ENCODE measurements at regions not wholly inside any gene's neighbourhood (a gene's known extent, or its start where the extent isn't known, plus 50 kb on each side); places are given as distances from the start of the nearest gene placed in this dataset.

DNA sequence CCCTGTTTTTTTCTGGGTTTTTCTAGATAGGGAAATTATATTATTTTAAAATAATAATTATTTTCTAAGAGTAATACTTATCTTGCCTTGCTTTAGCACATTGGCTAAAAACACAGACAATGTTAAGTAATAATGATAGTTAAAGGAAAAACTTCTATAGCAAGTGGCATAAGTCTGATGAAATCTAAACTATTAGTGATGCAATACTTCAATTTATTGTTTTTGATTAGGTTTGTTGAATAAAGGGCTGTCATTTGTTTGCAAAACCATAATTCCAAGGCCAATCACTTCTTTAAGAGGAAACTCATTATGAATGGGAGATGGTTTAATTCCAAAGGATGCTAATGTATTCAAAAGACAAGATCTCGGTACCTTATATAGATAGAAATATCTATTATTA lies 293.8 kb upstream of the FBXL7 start:
- DNase-seq (ENCODE audit: low read depth), result no peak

DNA sequence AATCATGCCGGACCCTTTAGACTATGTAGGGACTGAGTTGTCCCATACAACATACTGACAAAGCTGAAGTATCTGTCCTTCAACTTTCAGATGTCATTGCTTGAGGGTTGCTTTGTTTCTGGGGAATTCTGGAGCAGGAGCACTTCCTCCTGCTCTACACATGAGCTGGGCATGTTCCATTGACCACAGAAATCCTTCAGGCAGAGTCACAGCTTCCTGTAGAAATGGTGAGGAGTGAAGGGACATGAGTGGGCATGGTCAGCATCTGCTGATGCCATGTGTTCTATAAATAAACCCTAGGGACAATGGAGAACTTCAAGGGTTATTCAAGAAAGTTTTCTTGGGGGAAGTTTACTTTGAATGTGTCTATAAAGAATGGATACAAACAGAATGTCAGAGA lies 296.6 kb upstream of the FBXL7 start:
- DNase-seq (ENCODE audit: low read depth), result no peak

DNA sequence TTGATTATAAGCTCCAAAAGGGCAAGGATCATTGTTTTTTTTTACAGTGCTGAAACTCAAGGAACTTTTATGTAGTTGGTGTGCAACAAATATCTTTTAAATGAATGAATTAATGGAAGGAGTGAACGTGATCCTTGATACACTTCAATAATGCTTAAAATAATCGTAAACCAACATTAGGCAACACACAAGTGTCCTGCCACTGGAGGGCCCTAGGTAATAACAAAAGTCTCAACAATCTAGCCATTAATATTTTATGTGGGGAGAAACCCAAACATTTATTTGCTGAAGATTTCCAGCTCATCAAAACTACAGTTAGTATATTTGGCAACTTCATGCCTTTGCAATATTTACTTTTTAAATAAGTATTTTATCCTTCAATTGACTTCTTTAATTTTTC lies 309.0 kb upstream of the FBXL7 start:
- DNase-seq (ENCODE audit: low read depth), result no peak

DNA sequence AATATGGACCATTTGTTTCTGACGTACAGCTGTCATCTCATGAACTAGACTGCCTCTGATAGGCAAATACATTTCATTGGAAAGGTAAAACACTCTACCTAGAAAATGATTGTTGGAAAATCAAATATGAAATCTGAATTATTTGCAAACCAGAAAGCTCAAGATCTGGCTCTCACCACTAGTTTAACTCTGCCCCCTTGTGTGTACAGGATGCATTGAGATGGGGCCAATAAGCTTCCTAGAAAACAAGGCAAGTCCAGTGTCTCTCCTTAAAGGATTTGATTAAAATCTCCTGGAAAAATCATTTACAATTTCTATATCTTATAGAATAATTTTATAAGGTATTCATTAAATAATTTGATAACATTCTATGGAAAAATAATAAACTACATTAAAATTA lies 311.9 kb upstream of the ANKH start:
- DNase-seq (ENCODE audit: low read depth), result no peak

DNA sequence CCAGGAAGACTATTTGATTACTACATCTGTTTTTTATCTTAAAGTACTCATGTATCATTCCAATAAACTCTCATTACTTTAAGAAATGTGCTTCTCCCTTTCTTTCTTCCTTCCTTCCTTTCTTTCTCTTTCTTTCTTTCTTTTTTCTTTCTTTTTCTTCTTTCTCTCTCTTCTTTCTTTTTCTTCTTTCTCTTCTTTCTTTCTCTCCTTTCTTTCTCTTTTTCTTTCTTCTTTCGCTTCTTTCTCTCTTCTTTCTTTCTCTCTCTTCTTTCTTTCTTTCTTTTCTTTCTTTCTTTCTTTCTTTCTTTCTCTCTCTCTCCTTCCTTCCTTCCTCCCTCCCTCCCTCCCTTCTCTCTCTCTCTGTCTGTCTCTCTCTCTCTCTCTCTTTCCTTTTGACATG lies 298.6 kb upstream of the ANKH start:
- no peak for DNase-seq (ENCODE audit: low read depth)

DNA sequence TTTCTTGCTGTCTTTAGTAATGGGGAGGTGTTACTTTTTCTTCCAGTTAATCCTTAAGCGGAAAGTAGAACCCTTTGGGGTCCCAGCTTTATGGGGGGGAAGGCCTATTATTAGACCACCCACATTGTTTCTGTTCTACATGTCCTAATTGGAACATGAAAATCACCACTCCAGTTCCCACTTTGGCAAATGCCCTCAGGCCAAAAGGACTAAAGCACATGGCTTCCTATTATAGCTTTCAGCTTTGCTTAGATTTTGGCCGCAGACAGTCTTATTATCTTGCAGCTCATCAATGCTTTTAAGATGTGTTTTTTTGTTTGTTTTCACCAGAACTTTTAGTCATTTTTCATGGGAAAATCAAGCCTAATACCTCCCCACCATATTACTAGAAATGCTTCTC lies 296.8 kb upstream of the ANKH start:
- no peak for DNase-seq (ENCODE audit: low read depth)

DNA sequence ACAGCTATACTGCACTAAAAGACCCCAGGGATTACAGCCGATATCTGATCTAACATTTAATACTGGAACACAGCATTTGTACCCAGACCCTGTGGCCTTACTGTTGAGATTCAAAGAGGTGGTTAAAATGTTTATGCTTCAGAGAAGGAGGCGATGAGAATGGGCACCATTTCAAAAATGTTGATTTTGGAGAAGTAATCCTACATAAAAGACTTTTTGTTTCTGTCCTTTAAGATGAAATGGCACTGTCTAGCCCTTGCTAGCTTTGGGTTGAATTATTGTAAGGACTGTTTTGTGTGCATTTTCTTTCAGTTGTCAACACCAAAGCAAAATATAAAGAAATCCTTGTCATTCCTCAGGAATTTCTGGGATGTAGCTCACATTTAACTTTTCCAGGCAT lies 288.5 kb upstream of the ANKH start:
- DNase-seq (ENCODE audit: low read depth), result no peak

DNA sequence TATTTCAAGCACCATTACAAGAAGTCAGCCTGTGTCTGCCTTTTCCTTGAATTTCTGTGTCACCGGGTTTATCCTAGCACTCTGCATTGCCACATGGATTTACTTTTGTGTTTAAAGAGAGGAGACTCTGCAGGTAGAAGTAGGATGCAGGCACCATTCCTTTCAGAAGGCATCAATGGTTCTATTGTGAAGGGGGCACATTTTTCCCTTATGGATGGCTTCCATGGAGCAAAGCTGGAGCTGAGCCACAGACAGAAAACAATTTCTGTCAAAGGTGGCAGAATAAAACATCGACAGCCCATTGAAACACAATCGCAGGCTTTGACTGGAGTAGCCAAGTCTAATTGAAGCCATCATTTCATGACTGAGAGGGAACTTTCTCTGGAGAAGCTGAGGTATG lies 288.0 kb upstream of the ANKH start:
- no peak for DNase-seq (ENCODE audit: low read depth)

DNA sequence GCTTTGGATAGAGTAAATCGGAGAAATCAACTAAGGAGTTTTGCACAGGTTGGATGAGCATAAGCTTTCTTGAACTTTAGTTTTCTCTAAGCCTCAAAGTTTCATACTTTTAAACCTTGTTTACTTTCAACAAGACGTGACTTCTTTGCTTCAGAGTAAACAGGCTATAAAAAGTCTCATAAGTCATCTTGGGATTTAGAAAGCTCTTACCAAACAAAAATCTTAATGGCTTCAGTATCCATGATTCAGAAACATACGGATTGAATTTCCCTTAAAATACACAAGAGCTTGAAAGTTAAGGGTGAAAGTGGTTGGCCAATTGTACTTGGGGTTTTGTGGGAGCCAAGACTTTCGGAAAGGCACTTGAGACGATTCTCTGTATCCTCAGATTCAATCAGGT lies 270.9 kb upstream of the ANKH start:
- no peak for DNase-seq (ENCODE audit: low read depth)

DNA sequence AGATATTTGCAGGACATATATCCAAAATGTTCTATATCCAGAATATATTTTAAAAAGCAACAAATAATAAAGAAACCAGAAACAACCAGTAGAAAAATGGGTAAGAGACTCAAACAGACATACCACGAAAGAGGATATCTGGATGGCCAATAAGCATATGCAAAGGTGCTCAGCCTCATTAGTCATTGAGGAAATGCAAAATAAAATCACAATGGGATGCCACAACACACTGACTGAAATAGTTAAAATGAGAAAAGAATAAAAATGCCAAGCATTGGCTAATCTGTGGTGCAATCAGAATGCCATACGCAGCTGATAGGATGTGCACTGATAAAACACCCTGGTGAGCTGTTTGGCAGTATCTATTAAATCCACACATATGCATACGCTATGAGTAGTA lies 265.8 kb upstream of the ANKH start:
- DNase-seq (ENCODE audit: low read depth), result no peak

DNA sequence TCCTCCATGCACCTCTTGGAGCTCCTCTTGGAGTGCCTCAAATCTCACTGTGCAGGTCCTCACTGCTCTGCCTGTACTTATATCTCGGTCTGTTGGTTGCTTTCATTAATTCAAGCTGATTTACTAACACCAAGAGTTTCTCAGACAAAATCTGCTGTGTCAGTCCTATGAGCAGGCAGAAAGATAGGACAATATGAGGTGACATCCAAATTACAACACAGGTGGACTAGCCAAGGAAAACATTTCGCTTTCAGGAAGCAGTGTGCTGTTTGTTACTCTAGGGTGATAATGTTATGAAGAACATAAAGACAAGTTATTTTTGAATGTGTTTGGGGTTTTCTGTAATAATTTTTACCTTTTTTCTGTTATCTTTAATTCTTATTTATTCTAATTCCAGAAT lies 264.1 kb upstream of the ANKH start:
- no peak for DNase-seq (ENCODE audit: low read depth)

DNA sequence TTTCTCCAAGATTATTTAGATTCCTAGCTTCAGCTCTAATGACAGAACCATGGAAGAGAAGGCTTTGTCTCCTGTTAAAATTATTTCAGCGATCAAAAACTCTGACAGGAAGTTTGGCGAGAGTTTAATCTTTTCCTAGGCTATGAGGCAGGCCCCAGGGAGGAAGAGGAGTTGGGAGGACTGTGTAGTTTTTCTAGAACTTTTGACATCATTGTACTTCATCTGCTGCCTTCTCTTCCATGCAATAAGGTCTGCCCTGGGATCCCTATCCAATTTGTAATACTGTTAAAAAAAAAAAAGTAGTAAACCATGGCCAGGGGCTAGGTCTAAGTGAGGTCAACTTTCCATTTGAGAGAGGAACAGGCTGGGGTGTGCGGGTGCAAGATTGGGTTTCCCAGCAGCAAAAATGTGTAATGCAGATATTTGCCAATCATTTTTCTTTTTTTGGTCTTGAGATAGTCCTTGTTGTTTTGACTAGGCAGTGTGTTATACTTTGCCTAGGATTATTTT lies 261.9 kb upstream of the ANKH start:
- DNase-seq (ENCODE audit: low read depth), result no peak

DNA sequence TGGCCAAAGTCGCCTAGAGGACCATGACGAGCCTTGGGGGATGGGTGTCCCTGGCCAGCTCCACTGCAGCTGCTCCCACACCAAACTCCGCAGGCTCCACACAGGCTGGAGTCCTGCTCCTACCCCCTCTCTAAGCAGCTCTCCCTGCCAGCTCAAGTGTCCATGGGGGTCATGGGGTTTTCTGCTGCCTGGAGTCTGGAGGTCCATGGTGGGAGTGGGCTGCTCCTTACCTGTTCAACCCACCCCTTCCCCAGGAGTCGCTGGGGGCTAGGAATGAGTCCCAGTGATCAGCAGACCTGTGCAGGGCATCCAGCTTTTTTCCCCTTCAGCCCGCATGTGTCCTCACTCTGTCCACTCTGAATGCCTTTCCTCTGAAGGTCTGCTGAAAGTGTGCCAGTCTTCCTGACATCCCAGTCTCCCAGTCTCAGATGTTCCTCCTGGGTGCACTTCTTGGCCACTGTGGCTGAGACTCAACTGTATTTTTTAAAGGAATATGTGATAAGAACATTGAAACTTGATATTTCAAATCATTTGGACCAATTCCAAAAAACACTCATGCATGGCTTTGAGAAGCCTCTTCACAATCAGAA lies 261.3 kb upstream of the ANKH start:
- no peak for DNase-seq (ENCODE audit: low read depth)

DNA sequence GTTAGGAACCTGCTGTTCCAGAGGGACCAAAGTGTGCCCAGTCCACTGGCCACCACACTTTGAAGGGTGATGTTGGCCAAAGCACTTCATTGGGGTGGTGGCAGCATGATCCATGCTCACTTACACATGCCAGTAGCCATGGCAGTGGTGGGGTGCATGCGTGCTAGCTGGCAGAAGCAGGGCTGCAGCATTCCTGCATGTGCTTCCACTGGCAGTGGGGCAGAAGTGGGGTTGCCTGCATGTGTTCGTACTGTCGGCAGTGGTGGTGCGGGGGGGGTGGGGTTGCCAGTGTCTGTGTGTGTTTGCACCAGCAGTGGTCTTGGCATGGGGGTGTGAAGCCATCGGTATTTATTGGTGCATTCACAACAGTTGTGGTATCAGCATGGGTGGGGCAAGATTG lies 260.3 kb upstream of the ANKH start:
- no peak for DNase-seq (ENCODE audit: low read depth)

DNA sequence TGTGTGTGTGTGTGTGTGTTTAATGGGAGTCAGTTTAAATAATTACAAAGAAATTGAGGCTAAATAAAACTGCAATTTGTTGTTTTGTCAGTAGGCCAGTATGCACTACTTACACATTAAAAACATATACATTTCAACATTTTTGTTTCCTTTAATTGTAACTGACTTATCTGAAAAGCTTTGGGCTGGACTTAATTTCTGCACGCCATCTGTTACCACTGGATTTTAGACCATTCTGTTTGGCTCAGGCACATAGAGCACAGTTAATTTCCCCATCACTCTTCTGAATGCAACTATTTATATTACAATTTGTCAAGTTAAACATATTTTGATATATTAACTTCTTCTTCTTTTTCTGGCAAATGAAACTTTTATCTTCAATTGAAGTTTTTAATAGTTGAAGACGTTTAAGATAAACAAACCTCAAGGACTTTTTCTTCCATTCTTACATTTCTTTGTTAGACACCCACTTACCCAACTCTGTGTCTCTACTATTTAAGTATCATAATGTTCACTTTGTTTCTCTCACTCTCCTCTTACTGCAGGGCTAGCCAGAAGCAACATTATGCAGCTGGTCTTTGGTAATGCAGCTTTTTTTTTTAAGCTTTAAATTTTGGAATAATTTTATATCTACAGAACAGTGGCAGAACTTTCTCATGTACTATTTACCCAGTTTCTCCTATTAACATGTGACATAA lies 253.4 kb upstream of the ANKH start:
- no peak for DNase-seq (ENCODE audit: low read depth)

DNA sequence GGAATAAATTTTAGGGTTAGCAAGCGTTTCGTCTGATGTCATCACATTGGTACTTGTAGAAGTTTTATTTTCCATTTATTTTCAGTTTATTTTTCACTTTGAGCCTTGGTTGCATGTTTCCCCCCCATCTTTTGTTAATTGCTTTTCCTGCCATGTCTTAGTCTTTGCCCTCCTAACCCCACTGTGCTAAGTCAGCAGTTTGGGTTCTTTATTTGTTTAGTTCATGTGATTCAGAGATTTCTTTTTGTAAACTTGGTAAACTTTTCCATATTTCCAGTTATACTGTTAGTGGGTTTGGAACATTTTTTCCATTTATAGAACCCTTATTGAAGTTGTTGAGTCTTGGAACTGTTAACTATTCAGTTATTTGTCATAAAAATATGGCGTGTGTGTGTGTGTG lies 252.9 kb upstream of the ANKH start:
- DNase-seq (ENCODE audit: low read depth), result no peak

DNA sequence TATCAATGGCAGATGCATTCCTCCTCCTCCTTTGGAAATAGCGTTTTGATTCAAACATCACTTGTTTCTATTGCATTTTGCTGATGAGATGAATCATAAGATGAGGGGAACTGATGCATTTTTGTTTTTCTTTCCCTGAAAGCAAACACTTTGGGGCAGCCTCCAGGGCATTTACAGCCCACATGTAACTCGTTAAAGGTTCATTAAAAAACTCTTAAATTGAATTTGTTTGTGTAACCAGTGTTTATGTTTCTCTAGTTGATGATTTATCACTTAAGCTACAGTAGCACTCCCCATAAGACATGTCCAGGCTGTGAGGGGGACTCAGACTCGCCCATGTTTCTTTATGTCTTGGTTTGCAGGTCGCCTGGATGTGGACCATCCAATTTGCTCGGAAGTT lies 246.1 kb upstream of the ANKH start:
- no peak for DNase-seq (ENCODE audit: low read depth)

DNA sequence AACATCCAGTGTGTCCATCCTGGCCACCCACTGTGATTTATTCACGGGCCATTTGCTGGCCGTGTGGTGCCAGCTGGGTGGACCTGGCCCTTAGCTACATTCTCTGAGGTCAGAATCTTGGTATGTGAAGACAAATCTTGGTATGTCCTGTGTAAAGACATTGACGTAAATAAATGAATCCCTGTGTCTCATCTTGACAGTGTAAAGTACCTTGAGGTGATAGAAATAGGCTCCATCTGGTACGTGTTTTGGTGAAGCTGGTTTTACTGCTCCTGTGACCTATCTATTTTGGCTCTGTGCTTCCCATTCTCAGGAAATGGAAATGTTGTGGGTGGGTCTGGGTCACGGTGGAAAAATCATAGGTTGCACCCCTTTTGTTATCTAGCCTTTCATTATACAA lies 245.4 kb upstream of the ANKH start:
- DNase-seq (ENCODE audit: low read depth), result no peak

DNA sequence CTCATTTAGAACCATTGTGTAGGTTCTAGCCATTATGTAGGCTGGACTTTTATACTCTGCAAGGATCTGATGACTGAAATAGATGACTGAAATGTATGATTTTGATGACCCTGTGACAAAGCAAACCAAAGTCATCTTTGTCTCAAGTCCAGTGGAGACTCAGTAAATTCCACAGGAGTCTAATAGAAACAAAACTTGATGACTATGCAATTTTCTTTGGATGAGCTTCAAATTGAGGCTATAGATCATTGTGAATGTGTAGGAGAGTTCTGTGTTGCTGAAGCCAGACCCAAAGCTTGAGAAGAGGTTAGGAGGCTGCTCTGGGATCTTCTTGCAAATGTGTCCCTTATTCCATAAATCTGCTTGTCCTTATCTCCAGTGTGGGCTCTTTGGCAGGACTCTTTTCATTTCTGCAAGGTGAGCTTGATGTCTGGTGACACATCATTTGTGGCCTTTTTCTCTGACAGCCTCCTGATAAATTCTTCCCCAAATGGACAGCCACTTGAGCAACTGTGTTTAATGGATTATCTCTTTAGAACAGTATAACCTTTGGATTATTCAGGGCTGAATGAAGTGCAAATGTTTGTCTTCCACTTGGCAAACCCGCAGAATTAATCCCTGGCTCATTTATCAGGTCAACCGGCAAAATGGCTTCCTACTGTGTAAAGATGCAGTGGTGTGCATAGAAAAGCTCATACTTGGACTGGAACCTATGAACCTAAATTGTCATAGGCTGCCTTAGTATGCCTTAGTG lies 235.1 kb upstream of the ANKH start:
- no peak for DNase-seq (ENCODE audit: low read depth)

DNA sequence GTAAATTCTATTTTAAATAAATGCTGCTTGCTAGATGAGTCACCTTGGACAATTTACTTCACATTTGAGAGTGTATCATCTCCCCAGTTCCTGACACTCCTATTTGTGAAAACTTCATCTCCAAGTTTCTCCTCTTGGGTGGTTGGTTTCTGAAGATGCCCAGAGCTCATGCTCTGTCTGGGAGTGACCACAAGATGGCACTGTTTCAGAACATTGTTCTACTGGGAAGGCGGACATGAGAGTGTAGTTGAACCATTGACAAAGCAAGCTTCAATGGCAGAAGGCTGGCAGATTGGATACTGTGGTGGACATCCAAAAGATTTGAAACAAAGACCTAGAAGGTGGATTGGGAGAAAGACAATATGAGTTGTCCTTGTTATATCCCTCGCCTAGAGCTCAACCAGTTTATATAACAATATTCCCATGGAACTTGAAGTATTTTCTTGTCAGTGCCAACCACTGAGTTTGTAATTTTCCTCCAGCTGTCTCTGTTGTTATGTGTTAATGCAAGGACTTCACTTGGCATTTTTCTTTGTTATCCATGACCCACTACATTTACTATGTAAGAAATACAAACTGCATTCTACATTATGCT lies 234.3 kb upstream of the ANKH start:
- no peak for DNase-seq (ENCODE audit: low read depth)

DNA sequence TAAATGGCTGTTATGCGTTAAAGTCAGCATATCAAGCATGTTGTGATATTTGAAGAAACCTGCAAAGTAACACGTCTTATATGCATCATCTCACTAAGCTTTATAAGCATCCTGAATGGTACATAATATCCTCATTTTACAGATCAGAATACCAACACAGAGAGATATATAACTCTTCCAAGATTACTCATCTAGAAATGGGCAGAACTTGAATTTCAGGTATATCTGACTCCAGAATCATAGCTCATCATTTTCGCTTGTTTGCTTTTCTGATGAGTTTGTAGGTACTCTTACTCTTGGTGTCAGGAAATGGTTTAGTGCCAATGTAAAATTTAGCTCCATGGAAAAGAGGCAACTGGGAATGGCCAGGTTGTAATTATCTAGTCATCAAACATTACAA lies 232.3 kb upstream of the ANKH start:
- DNase-seq (ENCODE audit: low read depth), result no peak

DNA sequence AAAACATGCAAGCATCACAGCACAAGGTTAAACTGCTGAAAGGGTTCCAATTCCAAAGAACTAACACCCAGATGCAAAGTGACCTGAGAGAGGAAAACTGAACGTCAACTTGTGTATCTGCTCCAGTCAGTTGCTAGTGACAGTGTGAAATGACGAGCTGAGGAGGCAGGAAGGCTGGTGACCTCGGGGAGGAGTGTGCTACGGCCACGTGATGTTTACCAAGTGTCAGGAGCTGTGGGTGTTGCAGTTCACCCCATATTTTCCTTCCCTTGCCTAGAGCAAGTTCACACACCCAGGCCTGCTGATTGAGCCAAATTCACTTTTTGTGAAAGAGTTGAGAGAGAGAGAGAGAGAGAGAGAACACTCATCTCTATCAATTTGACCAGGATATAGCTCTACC lies 231.6 kb upstream of the ANKH start:
- no peak for DNase-seq (ENCODE audit: low read depth)

DNA sequence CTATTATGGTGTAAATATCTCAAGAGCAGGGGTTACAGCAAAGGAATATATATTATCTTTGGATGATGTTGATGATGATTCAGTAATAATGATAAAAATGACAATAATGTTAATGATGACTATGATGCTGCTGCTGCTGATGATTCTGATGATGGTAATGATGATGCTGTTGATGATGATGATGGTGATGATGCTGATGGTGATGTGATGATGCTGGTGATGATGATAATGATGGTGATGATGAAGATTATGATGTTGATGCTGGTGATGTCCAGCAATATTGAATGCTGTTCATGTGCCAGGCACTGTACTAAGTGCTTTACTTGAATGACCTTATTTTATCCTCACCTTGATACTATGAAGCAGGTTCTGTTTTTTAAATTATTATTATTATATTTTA lies 226.0 kb upstream of the ANKH start:
- DNase-seq (ENCODE audit: low read depth), result no peak
